Endothelial cell of umbilical vein (primary cell): ENCODE measurements at regions not wholly inside any gene's neighbourhood (a gene's known extent, or its start where the extent isn't known, plus 50 kb on each side); places are given as distances from the start of the nearest gene placed in this dataset.

ENCODE experiments used
- BruUV-seq: library from RNA; stranded (reverse); fragments of 400-500 nt; replicated peaks from 2 replicates; lab custom pipeline; 2021; lab: Mats Ljungman, UMichigan
- CTCF ChIA-PET: fragments of 300-600, 350-600 bp; sonication (Branson Sonifier 250); formaldehyde crosslinking; loops from one replicate; lab custom pipeline; 2021; ENCODE audit warnings: antibody characterized with exemption, inconsistent platforms; lab: Charles Lee
- POLR2A ChIA-PET: fragments of 300-600, 350-600 bp; sonication (Branson Sonifier 250); formaldehyde crosslinking; loops from one replicate; lab custom pipeline; 2021; ENCODE audit warnings: antibody characterized with exemption, inconsistent platforms; lab: Charles Lee
- DNase-seq: peaks from one replicate; pipeline ENCODE4 v3.0.0-alpha.2; 2011; ENCODE audit warnings: low read depth, low spot score
- FAIRE-seq: peaks from 2 replicates; lab custom pipeline; 2011; peaks lifted over from hg19 to GRCh38; lab: Jason Lieb, UNC
- H2AFZ ChIP-seq: 2 replicates; pipeline ENCODE4 v1.6.0; 2012; ENCODE audit warnings: low read depth, low read length, control low read depth, inconsistent platforms
- H3K27ac ChIP-seq: 2 replicates; pipeline ENCODE4 v1.5.1; 2011; ENCODE audit warnings: low read depth, mild to moderate bottlenecking, control low read depth, low read length, moderate library complexity; ENCODE audit not compliant: insufficient read depth
- H3K27me3 ChIP-seq, 2 experiments: 2 replicates each; pipeline versions ENCODE4 v1.6.0 to v1.6.1; 2011; ENCODE audit warnings: low read length in 2 of 2, mixed read lengths in 1 of 2; ENCODE audit not compliant: control insufficient read depth in 2 of 2, insufficient read depth in 2 of 2
- H3K36me3 ChIP-seq, 2 experiments: 2 replicates in 1 of 2; 3 replicates in 1 of 2; pipeline ENCODE4 v1.5.1; 2011; ENCODE audit warnings: low read length in 2 of 2, mild to moderate bottlenecking in 1 of 2, moderate library complexity in 1 of 2; ENCODE audit not compliant: control insufficient read depth in 2 of 2, insufficient read depth in 2 of 2; ENCODE audit errors: extremely low read depth in 1 of 2
- H3K4me1 ChIP-seq: 3 replicates; pipeline ENCODE4 v1.5.1; 2011; ENCODE audit warnings: mild to moderate bottlenecking, low read length; ENCODE audit not compliant: control insufficient read depth, insufficient read depth; ENCODE audit errors: extremely low read depth
- H3K4me2 ChIP-seq: 2 replicates; pipeline ENCODE4 v1.6.1; 2011; ENCODE audit warnings: low read length, control low read depth, mixed read lengths; ENCODE audit not compliant: insufficient read depth
- H3K4me3 ChIP-seq, 3 experiments: fragments of 200-600 bp in 1 of 3; sonication (generic), shearing (Covaris generic) in 1 of 3; replicated peaks in 1 of 3; 2 replicates each; pipeline ENCODE4 v1.5.1; 2011 to 2016; ENCODE audit warnings: control low read depth in 3 of 3, low read length in 3 of 3, mild to moderate bottlenecking in 2 of 3, inconsistent platforms in 1 of 3, low read depth in 1 of 3, moderate library complexity in 1 of 3; ENCODE audit not compliant: insufficient read depth in 1 of 3
- H3K79me2 ChIP-seq: 2 replicates; pipeline ENCODE4 v1.6.0; 2012; ENCODE audit warnings: low read length, inconsistent platforms; ENCODE audit not compliant: control insufficient read depth, insufficient read depth
- H3K9ac ChIP-seq: replicated peaks from 2 replicates; pipeline ENCODE3; 2011; ENCODE audit warnings: low read length, control low read depth; ENCODE audit not compliant: insufficient read depth; ENCODE audit errors: extremely low read depth
- H3K9me1 ChIP-seq: replicated peaks from 3 replicates; pipeline ENCODE4 v1.6.0; 2011; ENCODE audit warnings: mild to moderate bottlenecking, low read length; ENCODE audit not compliant: control insufficient read depth, insufficient read depth; ENCODE audit errors: extremely low read depth
- H3K9me3 ChIP-seq: replicated peaks from 2 replicates; pipeline ENCODE4 v1.5.1; 2012; ENCODE audit warnings: low read length, inconsistent platforms; ENCODE audit not compliant: control insufficient read depth, insufficient read depth
- H4K20me1 ChIP-seq: replicated peaks from 2 replicates; pipeline ENCODE3; 2011; ENCODE audit warnings: mild to moderate bottlenecking, low read length; ENCODE audit not compliant: control insufficient read depth, insufficient read depth; ENCODE audit errors: extremely low read depth
- CTCF ChIP-seq, 2 donors: IDR thresholded peaks; 1 replicate in 1 of 2; 2 replicates in 1 of 2; pipeline ENCODE4 v1.5.1; 2011; ENCODE audit warnings: low read length in 2 of 2, mild to moderate bottlenecking in 2 of 2, moderate library complexity in 2 of 2, control low read depth in 1 of 2, inconsistent platforms in 1 of 2, low read depth in 1 of 2; ENCODE audit not compliant: insufficient read depth in 1 of 2; ENCODE audit errors: extremely low read depth in 1 of 2
- EZH2 ChIP-seq: IDR thresholded peaks from 2 replicates; pipeline ENCODE4 v1.6.1; 2012; ENCODE audit warnings: borderline replicate concordance, low read depth, mild to moderate bottlenecking, moderate library complexity, low read length, inconsistent platforms; ENCODE audit not compliant: severe bottlenecking
- FOS ChIP-seq: IDR thresholded peaks from 2 replicates; pipeline ENCODE4 v1.6.1; 2011; ENCODE audit warnings: mild to moderate bottlenecking, low read length, moderate library complexity, borderline replicate concordance; ENCODE audit not compliant: insufficient read depth
- GATA2 ChIP-seq: IDR thresholded peaks from 2 replicates; pipeline ENCODE4 v1.7.0; 2011; ENCODE audit warnings: low read depth, mild to moderate bottlenecking, moderate library complexity, mixed read lengths, low read length; ENCODE audit not compliant: insufficient read length, insufficient read depth
- JUN ChIP-seq: IDR thresholded peaks from 2 replicates; pipeline ENCODE4 v1.6.1; 2011; ENCODE audit warnings: borderline replicate concordance, low read depth; ENCODE audit not compliant: insufficient read length, insufficient read depth
- MAX ChIP-seq: IDR thresholded peaks from 2 replicates; pipeline ENCODE4 v1.6.1; 2011; ENCODE audit not compliant: insufficient read depth, insufficient read length
- MYC ChIP-seq: IDR thresholded peaks from one replicate; pipeline ENCODE4 v1.6.1; 2011; ENCODE audit warnings: mild to moderate bottlenecking, low read depth, low read length
- POLR2A ChIP-seq: IDR thresholded peaks from 2 replicates; pipeline ENCODE4 v1.6.1; 2012; ENCODE audit warnings: low read depth, mild to moderate bottlenecking, control low read depth, low read length
- POLR2AphosphoS5 ChIP-seq: IDR thresholded peaks from 2 replicates; pipeline ENCODE4 v1.6.1; 2012; ENCODE audit warnings: low read depth, mild to moderate bottlenecking, control low read depth, low read length, moderate library complexity; ENCODE audit not compliant: insufficient read depth
- dilution Hi-C: fragments of 300-500 bp; cut with MboI; formaldehyde crosslinking; loops from one replicate; pipeline ENCODE4 v1.15.0; 2019; ENCODE audit warnings: low sequenced_read_pairs; ENCODE audit not compliant: extremely low pct_ligation_motif_present
- intact Hi-C: fragments of 100-400 bp; cut with micrococcal nuclease; formaldehyde crosslinking; loops from one replicate; pipeline ENCODE4 v1.10.0; 2022

- H3K27me3 ChIP-seq = no peaks in the 10 kb centered on the region
- FAIRE-seq = no peak
- H3K4me3 ChIP-seq = no peak overlapping the region
- dilution Hi-C loops = no loop called here
- no peaks in the 10 kb centered on the region for H3K36me3 ChIP-seq
- no peak overlapping the region for H3K4me2 ChIP-seq
- TF ChIP-seq FOS (no peak), JUN (no peak), GATA2 (no peak), CTCF (IDR thresholded peaks at IDR 0.05; ENCODE audit: extremely low read depth in 1 of 2, insufficient read depth in 1 of 2, low read depth in 1 of 2, low read length in 2 of 2) (no peak), POLR2A (no peak), MAX (no peak), POLR2AphosphoS5 (no peak), EZH2 (no peak), MYC (no peak)
- no peak overlapping the region for H3K27ac ChIP-seq
- H4K20me1 ChIP-seq = no peaks in the 10 kb centered on the region
- intact Hi-C loops = no loop called here
- ChIA-PET CTCF (no interaction called here), POLR2A (no interaction called here)
- no peak for DNase-seq
- no peaks in the 10 kb centered on the region for H3K4me1 ChIP-seq
- no TSS peak for BruUV-seq
- no peaks in the 10 kb centered on the region for H3K9me3 ChIP-seq
- H3K9ac ChIP-seq = no peak overlapping the region
- H3K79me2 ChIP-seq = no peaks in the 10 kb centered on the region
- no peak overlapping the region for H2AFZ ChIP-seq
- no peaks in the 10 kb centered on the region for H3K9me1 ChIP-seq
These were observed 77.3 kb downstream of the CXXC4 start for GRCh38 chr4:104417357-104417882.
